ENCODE measurements at regions not wholly inside any gene's neighbourhood (a gene's known extent, or its start where the extent isn't known, plus 50 kb on each side); places are given as distances from the start of the nearest gene placed in this dataset.
"Not testable (repeated sequence)": the region's sequence is repeated elsewhere in the genome, so short reads cannot be mapped to it uniquely, and the experiment has no call there.

- POLR2A ChIA-PET, result no interaction called here
- no peaks in the 10 kb centered on the region for H3K36me3 Mint-ChIP-seq (ENCODE audit: low read depth)
- no peak for DNase-seq
- H3K27ac Mint-ChIP-seq, result no peak overlapping the region
- no peaks in the 10 kb centered on the region for H3K4me1 Mint-ChIP-seq
- CTCF ChIA-PET, result no interaction called here
- H3K4me3 Mint-ChIP-seq, result no peak overlapping the region
- peaks cover 7% of the 10 kb centered on the region for H3K9me3 Mint-ChIP-seq
- H3K27me3 Mint-ChIP-seq, result no peaks in the 10 kb centered on the region
Observed at GRCh38 chr16:61181982-61182381, 854.3 kb downstream of the CDH8 start.

- ChIA-PET CTCF (interaction anchor here (0.7 kb wide), 1 partner anchor 439 kb away, joined by 3 read pairs; no protein-coding TSS in a partner anchor), POLR2A (no interaction called here)
- no peak for DNase-seq
- Mint-ChIP-seq H3K36me3 (ENCODE audit: low read depth) (no peaks in the 10 kb centered on the region), H3K27me3 (no peaks in the 10 kb centered on the region), H3K4me3 (no peak overlapping the region), H3K9me3 (peaks cover 14% of the 10 kb centered on the region), H3K27ac (no peak overlapping the region), H3K4me1 (no peaks in the 10 kb centered on the region)
Observed at GRCh38 chr16:61179561-61179960, 856.7 kb downstream of the CDH8 start.

- no peak for DNase-seq
- CTCF ChIA-PET, result no interaction called here
- POLR2A ChIA-PET, result no interaction called here
Observed at GRCh38 chr16:61165797-61166196, 870.4 kb downstream of the CDH8 start.

GRCh38 chr16:61150351-61150750 lies 885.9 kb downstream of the CDH8 start:
- Mint-ChIP-seq H3K27me3 (no peaks in the 10 kb centered on the region), H3K4me1 (no peaks in the 10 kb centered on the region), H3K9me3 (peaks cover 11% of the 10 kb centered on the region), H3K27ac (no peak overlapping the region), H3K36me3 (ENCODE audit: low read depth) (no peaks in the 10 kb centered on the region), H3K4me3 (no peak overlapping the region)
- CTCF ChIA-PET, result no interaction called here
- POLR2A ChIA-PET, result no interaction called here
- no peak for DNase-seq

More at GRCh38 chr16:61165797-61166196, 870.4 kb downstream of the CDH8 start:
- no peak overlapping the region for H3K27ac Mint-ChIP-seq
- no peak overlapping the region for H3K4me3 Mint-ChIP-seq
- H3K4me1 Mint-ChIP-seq, result no peaks in the 10 kb centered on the region
- no peaks in the 10 kb centered on the region for H3K36me3 Mint-ChIP-seq (ENCODE audit: low read depth)
- peaks cover 11% of the 10 kb centered on the region for H3K9me3 Mint-ChIP-seq
- H3K27me3 Mint-ChIP-seq, result no peaks in the 10 kb centered on the region

GRCh38 chr16:61149709-61150108 lies 886.5 kb downstream of the CDH8 start:
- ChIA-PET CTCF (no interaction called here), POLR2A (no interaction called here)

GRCh38 chr16:61148930-61149329 lies 887.3 kb downstream of the CDH8 start:
- CTCF ChIA-PET, result no interaction called here
- POLR2A ChIA-PET, result no interaction called here
- H3K4me1 Mint-ChIP-seq, result no peaks in the 10 kb centered on the region
- H3K27ac Mint-ChIP-seq, result no peak overlapping the region
- no peak for DNase-seq
- H3K4me3 Mint-ChIP-seq, result no peak overlapping the region
- no peaks in the 10 kb centered on the region for H3K36me3 Mint-ChIP-seq (ENCODE audit: low read depth)
- peaks cover 15% of the 10 kb centered on the region for H3K9me3 Mint-ChIP-seq
- H3K27me3 Mint-ChIP-seq, result no peaks in the 10 kb centered on the region

More at GRCh38 chr16:61149709-61150108, 886.5 kb downstream of the CDH8 start:
- Mint-ChIP-seq H3K27ac (no peak overlapping the region), H3K4me3 (no peak overlapping the region), H3K27me3 (no peaks in the 10 kb centered on the region), H3K9me3 (peaks cover 14% of the 10 kb centered on the region), H3K36me3 (ENCODE audit: low read depth) (no peaks in the 10 kb centered on the region), H3K4me1 (no peaks in the 10 kb centered on the region)
- DNase-seq, result no peak

GRCh38 chr16:61146429-61146828 lies 889.8 kb downstream of the CDH8 start:
- Mint-ChIP-seq H3K27me3 (no peaks in the 10 kb centered on the region), H3K4me3 (no peak overlapping the region), H3K36me3 (ENCODE audit: low read depth) (no peaks in the 10 kb centered on the region), H3K4me1 (no peaks in the 10 kb centered on the region), H3K9me3 (peaks cover 29% of the 10 kb centered on the region), H3K27ac (no peak overlapping the region)
- ChIA-PET POLR2A (no interaction called here), CTCF (no interaction called here)
- no peak for DNase-seq

GRCh38 chr16:61131447-61131846 lies 904.8 kb downstream of the CDH8 start:
- Mint-ChIP-seq H3K27me3 (no peaks in the 10 kb centered on the region), H3K4me3 (no peak overlapping the region), H3K27ac (no peak overlapping the region), H3K9me3 (peaks cover 23% of the 10 kb centered on the region), H3K36me3 (ENCODE audit: low read depth) (no peaks in the 10 kb centered on the region), H3K4me1 (no peaks in the 10 kb centered on the region)
- CTCF ChIA-PET, result no interaction called here
- POLR2A ChIA-PET, result no interaction called here
- DNase-seq, result no peak

GRCh38 chr16:61128545-61129323 lies 907.5 kb downstream of the CDH8 start:
- Mint-ChIP-seq H3K4me1 (no peaks in the 10 kb centered on the region), H3K4me3 (no peak overlapping the region), H3K36me3 (ENCODE audit: low read depth) (no peaks in the 10 kb centered on the region), H3K27ac (no peak overlapping the region), H3K9me3 (peaks cover 29% of the 10 kb centered on the region), H3K27me3 (no peaks in the 10 kb centered on the region)
- ChIA-PET CTCF (no interaction called here), POLR2A (no interaction called here)
- no peak for DNase-seq

- H3K9me3 Mint-ChIP-seq, result peaks cover 16% of the 10 kb centered on the region
- H3K27ac Mint-ChIP-seq, result no peak overlapping the region
- H3K4me3 Mint-ChIP-seq, result no peak overlapping the region
- H3K27me3 Mint-ChIP-seq, result no peaks in the 10 kb centered on the region
- ChIA-PET POLR2A (no interaction called here), CTCF (no interaction called here)
- H3K36me3 Mint-ChIP-seq (ENCODE audit: low read depth), result no peaks in the 10 kb centered on the region
- H3K4me1 Mint-ChIP-seq, result no peaks in the 10 kb centered on the region
- no peak for DNase-seq
Observed at GRCh38 chr16:61105544-61105943, 930.7 kb downstream of the CDH8 start.

- peaks cover 13% of the 10 kb centered on the region for H3K9me3 Mint-ChIP-seq
- no peak overlapping the region for H3K27ac Mint-ChIP-seq
- no peak for DNase-seq
- no peaks in the 10 kb centered on the region for H3K4me1 Mint-ChIP-seq
- no peaks in the 10 kb centered on the region for H3K27me3 Mint-ChIP-seq
- ChIA-PET POLR2A (no interaction called here), CTCF (no interaction called here)
- H3K36me3 Mint-ChIP-seq (ENCODE audit: low read depth), result no peaks in the 10 kb centered on the region
- no peak overlapping the region for H3K4me3 Mint-ChIP-seq
Observed at GRCh38 chr16:61098505-61098904, 937.7 kb downstream of the CDH8 start.

- DNase-seq; CTCF ChIA-PET; POLR2A ChIA-PET; H3K36me3 Mint-ChIP-seq (ENCODE audit: low read depth); H3K4me3 Mint-ChIP-seq; H3K27ac Mint-ChIP-seq; H3K4me1 Mint-ChIP-seq; H3K27me3 Mint-ChIP-seq: not testable (repeated sequence)
- peaks cover 22% of the 10 kb centered on the region for H3K9me3 Mint-ChIP-seq
Observed at GRCh38 chr16:61091300-61091699, 944.9 kb downstream of the CDH8 start.

GRCh38 chr16:61083711-61084110 lies 952.5 kb downstream of the CDH8 start:
- CTCF ChIA-PET, result no interaction called here
- H3K4me1 Mint-ChIP-seq, result no peaks in the 10 kb centered on the region
- no peaks in the 10 kb centered on the region for H3K36me3 Mint-ChIP-seq (ENCODE audit: low read depth)

GRCh38 chr16:61074324-61074723 lies 961.9 kb downstream of the CDH8 start:
- H3K27ac Mint-ChIP-seq, result no peak overlapping the region
- POLR2A ChIA-PET, result no interaction called here

More at GRCh38 chr16:61083711-61084110, 952.5 kb downstream of the CDH8 start:
- Mint-ChIP-seq H3K4me3 (no peak overlapping the region), H3K27me3 (no peaks in the 10 kb centered on the region), H3K9me3 (peaks cover 16% of the 10 kb centered on the region), H3K27ac (no peak overlapping the region)
- POLR2A ChIA-PET, result no interaction called here
- DNase-seq, result no peak

More at GRCh38 chr16:61074324-61074723, 961.9 kb downstream of the CDH8 start:
- Mint-ChIP-seq H3K4me1 (no peaks in the 10 kb centered on the region), H3K4me3 (no peak overlapping the region), H3K27me3 (no peaks in the 10 kb centered on the region), H3K9me3 (peaks cover 14% of the 10 kb centered on the region), H3K36me3 (ENCODE audit: low read depth) (no peaks in the 10 kb centered on the region)
- CTCF ChIA-PET, result no interaction called here
- no peak for DNase-seq

All from activated CD4-positive, alpha-beta memory T cell treated with anti-CD3 and anti-CD28 coated beads, Interleukin-2, amount 10 ng/mL, durations not matched to agents 7 days and 5 days (primary cell).